A673 (cell line): ENCODE measurements at regions not wholly inside any gene's neighbourhood (a gene's known extent, or its start where the extent isn't known, plus 50 kb on each side); places are given as distances from the start of the nearest gene placed in this dataset.

Experiments used
- CTCF ChIP-seq: fragments of 300-800, 200-600 bp; sonication (generic); conservative IDR thresholded peaks from 2 replicates; pipeline ENCODE4 v1.5.1; 2017; ENCODE audit warnings: low read depth, mild to moderate bottlenecking, antibody characterized with exemption, low read length, moderate library complexity, mixed read lengths
- EZH2 ChIP-seq: fragments of 200-600 bp; sonication (generic); IDR thresholded peaks from 2 replicates; pipeline ENCODE4 v1.6.1; 2017; ENCODE audit warnings: borderline replicate concordance, low read depth, mild to moderate bottlenecking, mixed read lengths, antibody characterized with exemption, low read length; ENCODE audit not compliant: poor library complexity, severe bottlenecking

GRCh38 chr13:105936816-105937215 is 598.6 kb downstream of the EFNB2 start:
- no peak for TF ChIP-seq CTCF
- TF ChIP-seq EZH2, result no peak
